CD4-positive, alpha-beta T cell treated with Interleukin-4 for 4 hours (primary cell): ENCODE measurements at regions not wholly inside any gene's neighbourhood (a gene's known extent, or its start where the extent isn't known, plus 50 kb on each side); places are given as distances from the start of the nearest gene placed in this dataset.

Source experiments
- DNase-seq: peaks from one replicate; pipeline ENCODE4 v3.0.0-alpha.2; 2020

- DNase-seq: no peak
Measured at GRCh38 chr11:134714021-134714656, 302.1 kb upstream of the B3GAT1 start.

- no peak for DNase-seq
Measured at GRCh38 chr11:134712228-134713145, 300.4 kb upstream of the B3GAT1 start.

GRCh38 chr11:134711588-134711987 lies 299.5 kb upstream of the B3GAT1 start:
- no peak for DNase-seq

- DNase-seq: no peak
Measured at GRCh38 chr11:134710861-134711407, 298.9 kb upstream of the B3GAT1 start.

GRCh38 chr11:134705858-134706257 lies 293.8 kb upstream of the B3GAT1 start:
- no peak for DNase-seq

GRCh38 chr11:134702827-134703226 lies 290.8 kb upstream of the B3GAT1 start:
- DNase-seq: no peak

GRCh38 chr11:134701564-134702165 lies 289.6 kb upstream of the B3GAT1 start:
- no peak for DNase-seq

GRCh38 chr11:134700101-134700640 lies 288.1 kb upstream of the B3GAT1 start:
- no peak for DNase-seq

GRCh38 chr11:134696455-134696854 lies 284.4 kb upstream of the B3GAT1 start:
- no peak for DNase-seq

- no peak for DNase-seq
Measured at GRCh38 chr11:134691985-134692384, 279.9 kb upstream of the B3GAT1 start.

- no peak for DNase-seq
Measured at GRCh38 chr11:134691295-134691873, 279.3 kb upstream of the B3GAT1 start.

GRCh38 chr11:134689886-134690285 lies 277.8 kb upstream of the B3GAT1 start:
- no peak for DNase-seq

GRCh38 chr11:134687548-134687947 lies 275.5 kb upstream of the B3GAT1 start:
- no peak for DNase-seq

GRCh38 chr11:134686460-134687061 lies 274.5 kb upstream of the B3GAT1 start:
- DNase-seq: no peak

GRCh38 chr11:134685793-134686380 lies 273.8 kb upstream of the B3GAT1 start:
- no peak for DNase-seq

GRCh38 chr11:134684576-134684975 lies 272.5 kb upstream of the B3GAT1 start:
- DNase-seq: no peak

- DNase-seq: no peak
Measured at GRCh38 chr11:134683860-134684259, 271.8 kb upstream of the B3GAT1 start.

- DNase-seq: no peak
Measured at GRCh38 chr11:134682577-134682976, 270.5 kb upstream of the B3GAT1 start.

GRCh38 chr11:134679592-134679991 lies 267.6 kb upstream of the B3GAT1 start:
- DNase-seq: no peak

GRCh38 chr11:134678744-134679143 lies 266.7 kb upstream of the B3GAT1 start:
- DNase-seq: no peak

GRCh38 chr11:134677891-134678551 lies 266.0 kb upstream of the B3GAT1 start:
- no peak for DNase-seq
